ENCODE measurements at regions not wholly inside any gene's neighbourhood (a gene's known extent, or its start where the extent isn't known, plus 50 kb on each side); places are given as distances from the start of the nearest gene placed in this dataset.
A peak's percentile ranks its signal among the peaks of the same experiment; 100 is the strongest.

DNA sequence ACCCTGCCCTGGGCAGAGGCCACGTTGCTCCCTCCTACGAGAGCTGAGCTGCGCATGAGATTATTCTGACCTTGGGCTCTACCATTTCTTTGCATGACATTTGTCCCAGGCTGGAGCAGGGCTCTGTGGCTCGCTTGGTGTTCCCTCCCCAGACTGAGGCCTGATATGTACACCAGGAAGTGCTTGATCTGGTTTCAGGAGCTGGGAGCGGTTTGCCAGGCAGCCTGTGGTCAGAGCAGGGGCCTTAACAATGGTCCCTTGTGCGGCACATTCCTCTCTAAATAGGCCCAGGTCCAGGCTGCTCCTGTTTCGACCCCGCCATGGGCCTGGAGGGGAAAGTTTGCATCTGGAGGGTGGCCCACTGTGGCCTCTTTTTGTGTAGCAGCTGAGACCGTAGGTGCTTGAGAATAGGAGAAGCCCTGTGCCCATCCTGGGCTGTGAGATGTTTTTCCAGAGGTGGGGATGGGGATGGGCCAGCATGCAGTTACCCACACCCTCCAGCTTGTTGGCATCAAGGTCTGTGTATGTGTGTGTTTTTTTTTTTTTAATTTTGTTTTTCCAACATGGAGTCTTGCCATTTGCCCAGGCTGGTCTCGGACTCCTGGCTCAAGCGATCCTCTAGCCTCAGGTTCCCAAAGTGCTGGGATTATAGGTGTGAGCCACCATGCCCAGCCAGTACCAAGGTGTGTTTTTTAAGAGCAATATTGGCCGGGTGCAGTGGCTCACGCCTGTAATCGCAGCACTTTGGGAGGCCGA is 253.9 kb downstream of the SEC14L1 start:
- Histone ChIP-seq H3K27ac (ENCODE audit: low read depth, low read length) (0 out of 2 replicates have a peak overlapping the region, but pooled peaks have one; percentile 20), H3K36me3 (ENCODE audit: control insufficient read depth in 2 of 4, insufficient read depth in 4 of 4, low read length in 3 of 4) (no peaks in the 10 kb centered on the region; a peak in 1 of 8 replicates), H3K18ac (ENCODE audit: extremely low read depth, low read length) (peak overlapping the region; percentile 85), H3K4me1 (replicated peaks in 1 of 4; ENCODE audit: control insufficient read depth in 3 of 4, insufficient read depth in 4 of 4, low read length in 3 of 4) (peaks cover 16 to 37% (median 33%) of the 10 kb centered on the region in 4 experiments), H3K9me3 (ENCODE audit: insufficient read depth in 2 of 2, low read depth in 1 of 2, low read length in 1 of 2) (no peaks in the 10 kb centered on the region), H4K5ac (ENCODE audit: insufficient read length, low read depth, low read length) (no peak overlapping the region), H3K23ac (ENCODE audit: insufficient read length) (no peak overlapping the region), H2BK120ac (replicated peaks; ENCODE audit: low read depth, low read length) (no peak overlapping the region), H2BK20ac (ENCODE audit: low read length) (no peak overlapping the region), H3K9ac (replicated peaks in 1 of 4; ENCODE audit: extremely low read depth in 1 of 4, low read depth in 3 of 4, low read length in 3 of 4) (no peak overlapping the region; a peak in 2 of 7 replicates), H3K27me3 (replicated peaks in 1 of 4; ENCODE audit: control insufficient read depth in 3 of 4, extremely low read depth in 1 of 4, insufficient read depth in 3 of 4, low read length in 3 of 4) (no peaks in the 10 kb centered on the region), H4K20me1 (replicated peaks in 1 of 2; ENCODE audit: control insufficient read depth in 1 of 2, insufficient read depth in 2 of 2, low read length in 2 of 2) (peaks cover 12 to 29% of the 10 kb centered on the region in 2 experiments), H2BK5ac (ENCODE audit: low read depth, low read length) (peak overlapping the region; percentile 66), H3K79me1 (ENCODE audit: low read depth, low read length) (peaks cover 30% of the 10 kb centered on the region), H3K4me3 (ENCODE audit: extremely low read depth in 1 of 4, insufficient read depth in 2 of 4, low read depth in 3 of 4, low read length in 4 of 4) (no peak overlapping the region), H3K56ac (replicated peaks; ENCODE audit: insufficient read length, low read depth, low read length) (no peak overlapping the region), H3K23me2 (ENCODE audit: low read depth, low read length) (no peaks in the 10 kb centered on the region; the same call in 1 of the 2 replicates), H3K14ac (ENCODE audit: insufficient read length) (no peak overlapping the region), H3K4ac (replicated peaks; ENCODE audit: insufficient read length, low read depth, low read length) (no peak overlapping the region), H4K91ac (replicated peaks; ENCODE audit: insufficient read length, low read length) (no peak overlapping the region), H2BK12ac (ENCODE audit: low read depth, low read length) (no peak overlapping the region), H3K4me2 (ENCODE audit: insufficient read depth in 1 of 2, low read depth in 2 of 2, low read length in 2 of 2) (no peak overlapping the region), H2BK15ac (ENCODE audit: low read length) (0 out of 2 replicates have a peak overlapping the region, but pooled peaks have one; percentile 88), H2AK5ac (ENCODE audit: low read depth, low read length) (peak overlapping the region; percentile 66; the same call in 1 of the 2 replicates), H2AFZ (ENCODE audit: low read length) (no peak overlapping the region), H4K8ac (ENCODE audit: extremely low read depth, insufficient read depth, low read length) (0 out of 2 replicates have a peak overlapping the region, but pooled peaks have one; percentile 20), H3K79me2 (ENCODE audit: control insufficient read depth in 1 of 2, insufficient read depth in 2 of 2, low read length in 2 of 2) (peaks cover 23 to 71% of the 10 kb centered on the region in 2 experiments; a peak in 3 of 4 replicates)
- 85% methylated on average over 15 of the region's 15 CpGs; no CpG with 5 or more reads in 1 of the 2 experiments for WGBS, 2 experiments (ENCODE audit: extremely low coverage in 1 of 2, insufficient coverage in 1 of 2, insufficient read length in 1 of 2, insufficient replicate concordance in 2 of 2, low coverage in 1 of 2, low lambda C conversion rate in 2 of 2, missing lambda C conversion rate in 1 of 2)
- FAIRE-seq, result no peak
- ChIA-PET POLR2A (ENCODE audit: partially characterized antibody) (interaction anchor here (1.0 kb wide), 1 partner anchor 12 kb away, joined by 3 read pairs; no protein-coding TSS in a partner anchor), CTCF (ENCODE audit: partially characterized antibody) (interaction anchor here (0.5 to 39.2 kb wide), 2 partner anchors 35 to 83 kb away, joined by 3 to 512 read pairs; no protein-coding TSS in a partner anchor)
- no peak for DNase-seq (ENCODE audit: low read depth in 1 of 2, low spot score in 2 of 2)
- TF ChIP-seq KDM4A (IDR thresholded peaks at IDR 0.05; ENCODE audit: low read depth, low read length, severe bottlenecking) (no peak), TBP (IDR thresholded peaks at IDR 0.05; ENCODE audit: low read depth, low read length) (no peak), CBX5 (IDR thresholded peaks at IDR 0.05; ENCODE audit: low read depth, low read length) (no peak), TEAD4 (IDR thresholded peaks at IDR 0.05; ENCODE audit: low read depth, low read length) (no peak), ASH2L (IDR thresholded peaks at IDR 0.05; ENCODE audit: low read length) (no peak), RAD21 (IDR thresholded peaks at IDR 0.05 in 1 of 2, conservative IDR thresholded peaks at IDR 0.05 in 1 of 2; ENCODE audit: low read depth in 2 of 2, low read length in 2 of 2) (no peak), SIN3A (conservative IDR thresholded peaks at IDR 0.05 in 1 of 2, IDR thresholded peaks at IDR 0.05 in 1 of 2; ENCODE audit: low read depth in 1 of 2, low read length in 2 of 2) (no peak), JUND (IDR thresholded peaks at IDR 0.05; ENCODE audit: low read length) (no peak), RBBP5 (IDR thresholded peaks at IDR 0.05; ENCODE audit: borderline replicate concordance, low read depth, low read length) (no peak), EZH2 (IDR thresholded peaks at IDR 0.05; ENCODE audit: low read depth, low read length, severe bottlenecking) (no peak), CHD1 (IDR thresholded peaks at IDR 0.05; ENCODE audit: low read depth, low read length) (no peak), POU5F1 (IDR thresholded peaks at IDR 0.05; ENCODE audit: low read depth, low read length) (no peak)
